ENCODE measurements at regions not wholly inside any gene's neighbourhood (a gene's known extent, or its start where the extent isn't known, plus 50 kb on each side); places are given as distances from the start of the nearest gene placed in this dataset.

DNA sequence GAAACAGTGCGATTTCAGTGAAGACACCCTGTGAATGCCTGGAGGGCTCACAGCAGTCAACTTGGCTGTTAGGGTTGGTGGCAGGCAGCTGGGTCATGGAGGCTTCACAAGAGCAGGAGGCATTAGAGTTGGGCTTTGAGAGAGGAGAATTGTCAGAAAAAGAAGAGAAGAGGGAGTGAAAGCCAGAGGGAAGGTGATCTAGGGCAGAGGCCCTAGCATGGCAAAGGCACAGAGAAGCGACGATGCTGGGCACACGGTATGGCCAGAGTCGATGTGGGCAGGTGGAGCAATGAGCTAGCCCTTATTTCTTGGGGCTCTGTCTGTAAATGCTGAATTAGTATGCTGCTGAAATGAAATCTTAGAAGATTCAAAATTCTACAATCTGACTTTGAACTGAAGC is 52.6 kb upstream of the OLFM4 start:
- TF ChIP-seq, protein P1, sequence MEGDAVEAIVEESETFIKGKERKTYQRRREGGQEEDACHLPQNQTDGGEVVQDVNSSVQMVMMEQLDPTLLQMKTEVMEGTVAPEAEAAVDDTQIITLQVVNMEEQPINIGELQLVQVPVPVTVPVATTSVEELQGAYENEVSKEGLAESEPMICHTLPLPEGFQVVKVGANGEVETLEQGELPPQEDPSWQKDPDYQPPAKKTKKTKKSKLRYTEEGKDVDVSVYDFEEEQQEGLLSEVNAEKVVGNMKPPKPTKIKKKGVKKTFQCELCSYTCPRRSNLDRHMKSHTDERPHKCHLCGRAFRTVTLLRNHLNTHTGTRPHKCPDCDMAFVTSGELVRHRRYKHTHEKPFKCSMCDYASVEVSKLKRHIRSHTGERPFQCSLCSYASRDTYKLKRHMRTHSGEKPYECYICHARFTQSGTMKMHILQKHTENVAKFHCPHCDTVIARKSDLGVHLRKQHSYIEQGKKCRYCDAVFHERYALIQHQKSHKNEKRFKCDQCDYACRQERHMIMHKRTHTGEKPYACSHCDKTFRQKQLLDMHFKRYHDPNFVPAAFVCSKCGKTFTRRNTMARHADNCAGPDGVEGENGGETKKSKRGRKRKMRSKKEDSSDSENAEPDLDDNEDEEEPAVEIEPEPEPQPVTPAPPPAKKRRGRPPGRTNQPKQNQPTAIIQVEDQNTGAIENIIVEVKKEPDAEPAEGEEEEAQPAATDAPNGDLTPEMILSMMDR (IDR thresholded peaks at IDR 0.05 in 4 of 5, conservative IDR thresholded peaks at IDR 0.05 in 1 of 5), result no peak
- no peak for TF ChIP-seq POLR2A (IDR thresholded peaks at IDR 0.05)
